ENCODE measurements at regions not wholly inside any gene's neighbourhood (a gene's known extent, or its start where the extent isn't known, plus 50 kb on each side); places are given as distances from the start of the nearest gene placed in this dataset.

DNA sequence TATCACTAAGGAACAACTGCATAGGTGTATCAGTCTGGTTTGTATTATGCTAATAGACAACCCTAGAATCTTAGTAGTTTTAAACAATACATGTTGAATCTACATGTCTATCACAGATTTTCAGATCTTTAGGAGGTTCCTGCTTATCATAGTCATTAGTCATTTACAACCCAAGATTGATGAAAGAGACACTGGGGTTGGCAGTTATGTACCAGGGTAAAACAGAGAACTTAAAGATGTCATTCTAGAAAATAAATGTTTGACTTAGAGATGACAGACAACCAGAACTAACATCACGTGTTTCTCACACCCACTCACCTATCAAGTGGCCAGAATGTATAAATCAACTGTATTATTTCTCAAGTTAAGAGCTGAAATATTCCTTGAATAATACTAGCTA is 181.9 kb downstream of the PABPC4L start:
- no peak for DNase-seq (ENCODE audit: low spot score)

DNA sequence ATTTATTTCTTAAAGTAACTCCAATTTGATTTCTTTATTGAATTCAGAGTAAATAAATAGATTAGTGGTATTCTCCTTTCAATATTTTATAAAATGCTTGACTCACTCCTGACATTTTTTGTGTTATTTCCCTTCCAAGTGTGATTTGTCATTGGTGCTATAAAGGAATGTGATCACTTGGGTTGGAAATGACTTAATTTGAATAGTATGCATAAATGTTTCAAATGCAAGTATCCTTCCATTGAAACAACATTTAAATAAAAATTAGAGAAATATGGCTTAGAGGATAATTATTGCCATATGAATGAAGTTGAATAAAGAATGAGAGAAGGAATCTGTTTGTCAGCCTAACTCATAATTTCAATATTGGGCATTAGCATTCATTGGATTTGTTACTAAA is 182.7 kb downstream of the PABPC4L start:
- DNase-seq (ENCODE audit: low spot score): no peak

DNA sequence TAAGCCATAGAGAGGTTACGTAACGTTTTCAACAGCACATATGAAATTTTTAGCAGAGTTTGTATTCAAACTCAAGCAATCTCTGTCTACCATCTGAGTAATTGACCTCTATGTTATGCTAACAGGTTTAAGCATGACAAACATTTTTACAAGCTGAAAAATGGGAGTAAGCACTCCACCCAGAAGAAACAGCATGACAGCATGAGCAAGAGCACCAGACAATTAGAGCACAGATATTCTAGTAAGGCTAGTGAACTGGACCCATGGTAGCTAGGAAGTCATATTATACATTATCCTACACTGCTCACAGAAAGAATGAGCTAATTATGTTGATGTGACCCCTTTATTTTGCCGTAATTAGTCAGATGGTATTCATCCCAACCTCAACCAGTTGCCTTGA is 200.5 kb downstream of the PABPC4L start:
- DNase-seq (ENCODE audit: low spot score): no peak

DNA sequence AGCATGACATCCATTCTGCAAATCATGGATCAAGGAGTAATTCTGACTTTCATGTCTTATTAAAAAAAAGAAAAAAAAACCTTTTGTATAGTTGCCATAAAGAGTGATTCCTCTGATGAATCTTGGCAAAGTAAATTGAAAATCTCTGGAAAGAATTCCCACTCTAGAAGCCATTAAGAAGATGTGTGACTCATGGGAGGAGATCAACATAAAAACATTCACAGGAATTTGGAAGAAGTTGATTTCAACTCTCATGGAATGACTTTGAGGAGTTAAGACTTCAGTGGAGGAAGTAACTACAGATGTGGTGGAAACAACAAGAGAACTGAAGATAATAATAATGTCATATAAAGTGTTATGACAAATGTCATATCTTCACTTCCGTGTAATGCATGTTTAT is 204.2 kb downstream of the PABPC4L start:
- no peak for DNase-seq (ENCODE audit: low spot score)

DNA sequence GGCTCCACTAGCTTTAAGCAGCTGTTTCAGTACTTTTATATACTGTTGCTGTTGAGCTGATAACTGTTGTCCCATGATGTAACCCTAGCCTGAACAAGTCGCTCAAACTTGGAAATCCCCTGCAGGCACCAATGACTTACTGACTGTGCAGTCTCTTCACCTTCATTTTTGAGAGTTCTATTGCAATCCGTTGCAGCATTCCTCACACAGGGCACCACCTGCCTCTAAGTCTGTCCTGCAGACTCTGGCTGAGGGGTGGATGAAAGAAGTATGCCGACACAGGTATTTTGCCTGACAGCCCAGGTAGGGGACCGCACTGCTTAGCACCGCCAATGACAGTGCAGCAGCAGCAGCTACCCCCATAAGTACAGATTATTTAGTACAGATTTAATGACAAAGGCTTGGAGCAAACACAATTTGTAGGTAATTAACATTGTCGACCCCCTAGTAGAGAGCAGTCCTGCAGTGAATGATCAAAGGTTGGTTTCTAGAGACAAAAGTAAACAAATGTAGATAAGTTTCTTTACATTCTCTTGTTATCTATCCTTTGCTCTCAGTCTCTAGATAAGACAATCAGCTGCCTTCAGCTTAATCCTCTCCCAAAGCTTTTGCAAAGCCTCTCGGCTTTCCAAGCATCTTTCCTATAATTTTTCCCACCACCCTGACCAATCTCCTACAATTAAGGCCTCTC is 205.0 kb downstream of the PABPC4L start:
- no peak for DNase-seq (ENCODE audit: low spot score)

DNA sequence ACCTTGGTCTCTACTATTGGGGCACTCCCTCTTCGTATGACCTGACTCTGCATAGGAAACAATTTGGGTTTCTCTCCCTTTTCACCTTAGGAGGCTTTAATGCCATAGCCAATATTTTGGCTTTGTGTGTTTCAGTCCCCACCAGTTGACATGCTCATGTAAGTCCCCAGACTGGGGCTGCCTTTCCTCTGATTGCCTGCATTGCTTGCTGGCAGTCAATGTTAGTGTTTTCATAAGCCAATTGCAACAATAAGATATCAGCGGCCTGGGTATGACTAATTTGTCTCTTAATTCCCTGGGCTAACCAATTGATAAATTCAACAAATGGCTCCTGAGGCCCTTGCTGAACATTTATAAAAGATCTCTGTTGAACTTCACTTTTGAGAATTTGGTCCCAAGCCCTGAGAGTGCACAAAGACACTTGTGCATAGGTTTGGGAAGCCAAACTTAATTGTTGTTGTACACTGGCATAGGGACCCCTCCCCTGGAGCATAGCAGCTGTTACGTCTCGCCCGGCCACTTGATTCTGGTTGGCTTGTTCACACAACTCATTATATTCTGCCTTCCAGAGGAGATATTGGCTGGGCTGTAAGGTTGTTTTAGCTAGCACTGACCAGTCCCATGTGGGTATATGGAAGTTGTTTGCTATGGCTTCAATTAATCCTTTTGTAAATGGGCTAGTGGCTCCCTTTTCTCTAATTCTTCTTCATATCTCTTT is 206.2 kb downstream of the PABPC4L start:
- DNase-seq (ENCODE audit: low spot score): no peak

DNA sequence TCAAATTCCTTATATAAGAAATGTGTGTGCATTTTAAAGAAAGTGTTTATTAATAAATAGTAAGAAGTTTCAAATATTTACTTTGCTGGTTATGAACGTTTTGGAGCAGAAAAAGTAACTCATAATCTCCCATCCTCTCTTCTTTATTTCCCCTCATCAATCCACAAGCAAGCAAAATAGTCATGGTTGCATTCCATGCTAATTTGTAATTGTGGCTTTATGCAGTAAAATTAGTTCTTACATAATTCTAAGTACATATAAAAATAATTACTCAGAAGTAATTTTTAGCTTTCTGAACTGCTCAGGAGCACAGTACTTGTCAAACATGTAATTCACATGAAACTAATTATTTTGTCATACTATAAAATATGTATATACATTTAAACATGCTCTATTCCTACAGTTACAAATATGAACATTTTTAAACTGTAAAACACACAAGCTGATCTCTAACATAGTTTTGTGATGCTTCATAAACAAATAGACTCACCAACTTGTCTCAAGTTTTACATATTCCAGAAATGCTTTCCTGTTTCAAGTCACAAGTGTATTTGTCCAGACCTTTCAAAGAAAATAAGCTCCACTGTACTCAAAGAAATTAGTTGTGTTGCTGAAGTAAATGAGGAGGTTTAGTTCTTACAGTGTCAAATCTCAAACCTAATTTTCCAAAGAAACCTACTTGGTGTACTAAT is 218.9 kb downstream of the PABPC4L start:
- DNase-seq (ENCODE audit: low spot score): no peak

DNA sequence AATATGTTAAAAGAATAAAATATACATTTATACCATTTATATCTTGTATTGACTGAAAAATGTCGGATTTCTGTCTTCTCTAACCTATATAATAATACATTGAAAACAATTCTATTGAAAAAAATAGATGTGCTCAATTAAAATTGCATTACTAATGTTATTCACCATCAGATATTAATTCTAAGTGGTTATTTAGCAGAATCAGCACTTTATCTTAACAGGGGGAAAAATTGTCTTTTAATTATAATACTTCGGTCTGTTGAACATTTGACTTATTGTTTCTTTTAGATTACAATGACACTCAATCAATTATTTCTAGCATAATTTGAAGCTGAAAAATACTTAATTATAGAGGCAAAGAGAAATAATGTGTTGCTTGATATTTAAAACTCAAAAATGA is 220.3 kb downstream of the PABPC4L start:
- DNase-seq (ENCODE audit: low spot score): no peak

DNA sequence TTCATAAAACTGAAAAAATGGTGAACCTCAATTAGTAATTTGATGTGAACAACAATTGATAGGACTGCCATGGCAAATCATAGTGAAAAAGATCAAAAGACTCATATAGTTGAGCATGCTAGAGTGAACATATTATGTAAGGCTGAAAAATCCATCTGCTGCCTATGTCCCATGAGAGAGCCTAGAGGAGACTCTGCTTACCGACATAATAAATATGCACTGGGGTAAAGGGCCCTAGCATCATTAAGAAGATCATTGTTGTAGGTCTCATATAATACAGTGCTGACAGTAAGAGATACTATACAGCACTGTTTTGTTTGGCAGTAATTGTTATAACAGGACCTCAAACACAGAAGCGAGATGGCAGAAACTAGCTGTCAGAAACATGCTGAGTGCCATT is 229.0 kb downstream of the PABPC4L start:
- no peak for DNase-seq (ENCODE audit: low spot score)

DNA sequence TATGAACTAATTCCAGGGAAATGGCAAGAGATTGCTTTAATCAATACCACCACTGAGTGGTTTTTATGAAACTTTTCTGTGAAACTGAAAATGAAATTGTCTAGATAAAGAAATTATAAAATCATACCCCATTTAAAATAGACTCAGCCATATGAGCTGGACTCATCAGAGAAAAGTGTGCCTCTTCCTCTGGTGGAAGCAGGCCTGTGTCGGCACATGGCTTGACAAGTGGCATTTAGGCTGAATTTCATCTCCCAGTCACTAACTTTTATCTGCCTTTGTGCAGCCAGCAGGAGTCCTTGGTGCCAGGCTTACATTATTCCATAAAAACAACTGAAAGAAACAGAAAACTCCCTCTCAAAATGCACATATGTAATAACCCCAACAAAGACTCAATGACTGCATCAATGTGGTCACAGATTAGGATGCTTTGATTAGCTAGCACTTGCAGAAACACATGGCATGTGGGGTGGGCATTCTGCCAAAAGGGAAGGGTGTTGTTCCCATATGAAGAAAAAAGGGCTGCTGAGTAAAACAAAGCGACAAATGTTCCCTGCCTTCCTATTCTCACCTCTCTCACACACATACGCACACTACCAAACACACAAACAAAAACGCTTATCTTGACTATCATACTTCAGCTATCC is 232.3 kb downstream of the PABPC4L start:
- DNase-seq (ENCODE audit: low spot score): no peak

DNA sequence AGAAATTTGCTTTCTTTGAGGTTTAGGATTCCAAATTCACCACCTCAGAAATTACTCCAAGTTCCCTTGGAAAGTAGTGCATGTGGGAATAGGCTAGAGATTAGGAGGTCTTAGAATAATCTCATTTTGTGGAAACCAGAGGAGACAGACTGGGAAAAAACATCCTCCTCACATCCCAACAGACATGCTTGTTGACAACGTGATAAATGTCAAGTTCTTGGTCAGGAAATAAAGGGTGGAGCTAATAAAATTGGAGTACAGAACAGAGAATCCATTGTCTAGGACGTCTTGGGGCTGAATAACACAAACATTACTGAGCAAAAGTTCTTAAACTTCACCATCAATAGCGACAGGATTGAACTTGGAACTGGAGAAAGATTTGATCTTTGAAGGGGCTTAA is 233.4 kb downstream of the PABPC4L start:
- DNase-seq (ENCODE audit: low spot score): no peak

DNA sequence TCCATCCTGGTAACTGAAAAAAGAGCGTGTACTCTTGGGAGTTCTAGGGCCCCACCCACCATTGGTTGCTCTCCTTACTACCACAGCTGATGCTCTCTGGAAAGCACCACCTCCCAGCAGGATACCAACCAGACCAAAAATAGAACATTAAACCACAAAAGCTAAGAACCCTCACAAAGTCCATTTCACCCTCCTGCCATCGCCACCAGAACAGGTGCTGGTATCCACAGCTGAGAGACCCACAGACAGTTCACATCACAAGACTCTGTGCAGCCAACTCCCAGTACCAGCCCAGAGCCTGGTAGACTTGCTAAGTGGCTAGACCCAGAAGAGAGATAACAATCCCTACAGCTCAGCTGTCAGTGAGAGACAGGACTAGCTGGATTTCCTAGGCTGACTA is 240.6 kb downstream of the PABPC4L start:
- DNase-seq (ENCODE audit: low spot score): no peak

DNA sequence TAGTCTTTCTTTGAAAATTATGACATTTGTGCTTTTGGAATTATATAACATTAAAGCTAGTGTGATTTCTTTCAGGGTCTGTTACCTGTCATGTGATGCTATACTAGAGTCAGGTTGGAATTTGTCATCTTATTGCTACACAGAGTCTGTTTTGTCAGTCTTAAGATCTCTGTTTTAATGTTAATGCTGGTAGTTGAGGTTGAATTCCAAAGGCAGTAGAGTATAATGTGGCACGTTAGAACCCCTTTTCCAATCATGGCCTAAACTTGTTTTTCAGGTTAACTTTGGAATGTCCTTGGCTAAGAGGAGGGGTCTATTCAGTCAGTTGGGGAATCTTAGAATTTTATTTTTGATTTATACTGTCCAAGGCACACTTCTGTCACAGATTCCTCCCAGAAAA is 258.5 kb downstream of the PABPC4L start:
- no peak for DNase-seq (ENCODE audit: low spot score)

DNA sequence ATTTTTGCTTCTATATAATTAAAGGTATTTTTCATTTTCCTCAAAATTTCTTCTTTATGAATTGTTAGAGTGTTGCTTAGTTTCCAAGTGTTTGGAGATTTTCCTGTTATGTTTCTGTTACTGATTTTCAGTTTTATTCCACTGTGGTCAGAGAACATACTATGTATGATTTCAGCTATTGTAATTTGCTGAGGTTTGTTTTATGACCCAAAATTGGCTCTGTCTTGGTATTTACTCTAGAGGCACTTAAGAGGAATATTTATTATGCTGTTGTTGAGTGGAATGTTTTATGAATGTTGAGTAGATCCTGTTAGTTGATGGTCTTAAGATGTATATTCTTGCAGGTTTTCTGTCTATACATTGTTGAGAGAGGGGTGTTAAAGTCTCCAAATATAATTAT is 263.5 kb downstream of the PABPC4L start:
- DNase-seq (ENCODE audit: low spot score): no peak

DNA sequence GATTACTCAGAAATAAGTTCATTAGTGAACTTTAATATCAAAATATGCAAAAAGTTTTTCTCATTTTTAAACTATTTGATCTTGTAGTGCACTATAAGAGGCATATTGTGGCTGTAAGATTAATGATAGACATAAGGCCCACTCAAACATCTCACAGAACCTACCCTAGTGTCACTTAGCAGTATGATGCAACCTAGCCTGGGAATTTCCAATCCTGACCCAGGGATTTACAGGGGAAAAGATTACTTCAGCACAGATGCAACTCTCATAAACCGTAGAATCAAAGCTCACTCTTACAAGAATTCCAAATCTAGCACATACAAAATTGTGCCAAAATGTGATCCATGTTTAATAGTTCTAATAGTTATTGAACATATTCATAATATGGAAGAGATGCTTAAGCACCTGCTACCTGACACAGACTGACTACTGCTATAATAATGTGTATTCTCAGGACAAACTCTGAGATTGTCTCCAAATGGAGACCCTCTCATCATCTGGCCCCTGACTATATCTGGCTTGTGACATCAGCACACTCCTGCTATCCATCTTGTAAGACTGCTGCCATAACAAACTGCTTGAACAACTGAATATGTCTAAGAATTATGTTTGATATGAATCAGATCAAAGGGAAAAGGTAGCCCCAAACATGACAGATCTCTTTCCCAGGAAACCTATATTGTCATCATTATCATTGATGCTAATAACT is 271.9 kb downstream of the PABPC4L start:
- DNase-seq (ENCODE audit: low spot score): no peak

DNA sequence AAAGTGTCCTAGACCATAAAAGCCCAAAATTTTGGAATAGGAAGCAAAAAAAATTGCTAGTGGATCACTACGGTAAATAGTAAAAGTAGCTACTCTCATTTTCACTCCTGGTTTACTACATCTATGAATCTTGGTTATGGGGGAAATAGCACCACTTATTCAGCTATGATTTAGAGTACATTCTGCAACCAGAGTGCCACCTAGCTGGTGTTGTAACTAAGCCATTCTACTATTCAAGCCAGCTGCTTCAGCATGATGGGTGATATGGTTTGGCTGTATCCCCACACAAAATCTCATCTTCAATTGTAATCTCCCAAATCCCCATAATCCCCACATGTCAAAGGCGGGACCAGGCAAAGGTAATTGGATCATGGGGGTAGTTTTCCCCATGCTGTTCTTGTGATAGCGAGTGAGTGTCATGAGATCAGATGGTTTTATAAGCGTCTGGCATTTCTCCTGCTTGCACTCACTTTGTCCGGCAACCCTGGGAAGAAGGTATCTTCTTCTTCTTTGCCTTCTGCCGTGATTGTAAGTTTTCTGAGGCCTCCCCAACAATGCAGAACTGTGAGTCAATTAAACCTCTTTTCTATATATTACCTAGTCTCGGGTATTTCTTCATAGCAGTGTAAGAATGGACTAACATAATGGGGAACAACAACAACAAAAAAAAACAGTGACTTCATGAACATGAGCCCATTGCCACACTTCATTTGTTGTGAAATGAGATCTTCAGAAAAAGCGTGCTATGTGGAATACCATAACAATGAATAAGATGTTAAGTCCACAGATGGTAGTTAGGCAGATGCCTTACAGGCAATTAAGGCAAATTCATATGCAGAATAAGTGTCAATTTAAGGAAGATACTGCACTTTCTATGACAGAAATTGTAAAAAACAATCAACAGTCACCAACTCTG is 280.1 kb downstream of the PABPC4L start:
- DNase-seq (ENCODE audit: low spot score): no peak

DNA sequence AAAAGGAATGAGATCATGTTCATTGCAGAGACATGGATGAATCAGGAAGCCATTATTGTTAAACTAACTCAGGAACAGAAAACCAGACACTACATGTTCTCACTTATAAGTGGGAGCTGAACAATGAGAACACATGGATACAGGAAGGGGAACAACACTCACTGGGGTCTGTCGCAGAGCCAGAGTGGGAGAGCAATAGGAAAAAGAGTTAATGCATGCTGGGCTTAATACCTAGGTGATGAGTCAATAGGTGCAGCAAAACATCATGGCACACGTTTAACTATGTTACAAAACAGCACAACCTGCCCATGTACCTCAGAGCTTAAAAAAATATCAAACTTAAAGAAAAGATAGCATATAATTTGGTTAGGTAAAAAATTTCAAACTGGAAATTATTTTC is 281.4 kb downstream of the PABPC4L start:
- DNase-seq (ENCODE audit: low spot score): no peak

DNA sequence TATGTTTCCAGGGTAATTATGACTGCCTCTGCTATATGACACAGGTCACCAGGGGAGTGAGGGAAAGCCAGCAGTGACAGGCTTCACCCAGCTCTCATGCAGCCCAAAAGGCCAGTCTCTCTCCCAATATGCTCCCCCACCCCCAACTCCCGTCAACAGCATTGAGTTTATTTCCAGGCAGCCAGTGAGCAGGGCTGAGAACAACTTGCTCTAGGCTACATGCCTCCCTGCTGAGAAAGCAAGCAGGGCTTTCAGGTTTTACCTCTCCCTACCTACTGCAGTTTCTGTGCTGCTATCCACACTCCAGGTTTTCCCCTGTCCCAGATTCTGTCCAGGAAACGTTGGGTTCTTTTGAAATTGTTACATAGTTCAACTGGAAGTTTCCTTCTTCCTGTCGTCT is 291.4 kb downstream of the PABPC4L start:
- no peak for DNase-seq (ENCODE audit: low spot score)

DNA sequence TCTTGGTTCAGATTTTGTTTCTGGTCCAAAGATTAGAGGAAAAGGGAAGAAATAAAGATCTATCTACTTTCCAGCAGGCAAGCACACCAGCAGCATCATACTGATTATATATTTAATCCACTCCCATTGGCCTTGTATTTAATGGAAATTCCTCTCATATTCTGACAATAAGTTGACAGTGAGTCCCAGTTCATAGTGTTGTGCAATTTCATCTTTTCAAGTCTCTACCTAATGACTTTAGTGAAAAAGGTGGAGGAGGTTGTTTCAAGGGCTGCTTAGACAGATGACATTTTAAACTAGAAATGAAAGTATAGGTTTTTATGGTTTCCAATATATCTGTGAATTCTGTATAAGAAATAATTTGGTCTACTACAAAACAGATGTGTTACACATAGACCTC is 298.6 kb downstream of the PABPC4L start:
- DNase-seq (ENCODE audit: low spot score): no peak

DNA sequence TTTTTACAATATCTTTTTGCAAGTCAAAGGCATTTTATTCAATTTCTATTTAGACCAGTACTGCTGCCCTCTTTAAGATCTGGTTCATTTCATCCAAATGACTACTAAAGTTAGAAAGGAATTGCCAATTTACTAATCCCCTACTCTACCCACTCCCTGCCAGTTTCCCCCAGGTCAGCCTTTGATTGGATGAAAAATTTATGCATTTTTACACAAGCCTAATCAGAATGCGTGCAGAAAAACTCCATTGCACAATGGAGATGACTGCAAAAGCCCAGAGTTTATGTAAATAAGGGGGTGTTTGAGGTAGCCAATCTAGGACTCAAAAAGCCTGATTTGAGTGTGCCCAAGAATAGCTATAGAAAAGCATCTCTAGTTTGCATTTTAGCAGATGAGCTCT is 310.6 kb downstream of the PABPC4L start:
- DNase-seq (ENCODE audit: low spot score): no peak

DNA sequence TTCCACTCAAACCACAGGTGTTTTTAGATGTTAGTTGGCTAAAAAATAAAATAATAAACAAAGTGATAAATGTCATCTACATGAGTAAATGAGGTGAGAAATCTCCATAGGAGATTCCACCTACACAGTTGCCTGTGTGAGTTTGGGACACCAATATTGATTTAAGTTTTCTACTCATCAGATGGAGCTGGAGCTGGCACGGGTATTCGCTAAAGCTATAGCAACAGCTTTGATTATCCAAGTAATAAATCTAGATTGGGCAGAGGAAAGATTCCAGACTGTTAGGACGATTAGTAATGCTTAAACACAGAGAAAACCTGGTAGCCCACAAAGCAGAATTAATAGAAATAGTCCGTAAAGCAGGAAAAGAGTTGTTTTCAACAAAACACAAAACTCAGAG is 313.9 kb downstream of the PABPC4L start:
- no peak for DNase-seq (ENCODE audit: low spot score)
